Superior temporal gyrus (tissue), 1 donor: ENCODE measurements at regions not wholly inside any gene's neighbourhood (a gene's known extent, or its start where the extent isn't known, plus 50 kb on each side); places are given as distances from the start of the nearest gene placed in this dataset.
"Not testable (repeated sequence)": the region's sequence is repeated elsewhere in the genome, so short reads cannot be mapped to it uniquely, and the experiment has no call there.

ENCODE experiments used
- DNase-seq: peaks from one replicate; pipeline ENCODE4 v3.0.0-alpha.2; 2016; ENCODE audit errors: extremely low spot score

DNA sequence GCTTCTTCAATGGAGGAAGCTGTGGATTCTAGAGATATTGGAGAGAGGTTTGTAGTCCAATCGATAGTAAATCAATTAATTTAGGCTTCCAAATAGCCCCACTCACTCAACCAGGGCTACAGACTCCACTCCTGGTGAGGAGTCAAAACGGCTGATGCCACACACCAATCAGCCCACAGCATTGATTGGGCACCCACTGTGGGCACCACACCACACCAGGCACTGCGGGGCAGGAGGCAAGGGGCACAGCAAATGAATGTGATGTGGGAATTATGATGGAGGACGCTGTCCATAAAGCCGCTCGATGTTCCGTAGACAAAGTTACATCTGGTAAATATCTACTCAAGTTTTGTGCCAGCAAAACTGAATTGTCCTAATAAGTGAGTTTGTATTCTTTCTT, 547.3 kb upstream of the CADM1 start:
- DNase-seq: no peak

DNA sequence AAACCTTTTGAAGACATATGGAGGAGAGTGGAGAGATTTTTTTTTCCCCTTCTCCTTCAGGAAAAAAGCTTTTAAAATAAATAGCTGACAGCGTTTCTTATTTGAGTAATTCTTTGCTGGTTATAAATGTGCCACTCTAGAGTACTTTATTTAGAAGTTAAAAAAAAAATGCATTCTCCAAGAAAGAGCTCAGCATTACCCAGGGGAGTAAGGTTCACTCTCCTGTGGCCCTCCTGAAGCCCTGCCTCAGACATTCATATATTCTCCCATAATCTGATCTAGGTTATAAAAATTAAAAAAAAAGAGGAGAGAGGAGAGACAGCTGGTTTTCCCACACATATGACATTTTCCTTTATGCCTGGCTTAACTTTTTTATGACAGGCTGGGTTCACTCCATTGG, 545.2 kb upstream of the CADM1 start:
- no peak for DNase-seq

DNA sequence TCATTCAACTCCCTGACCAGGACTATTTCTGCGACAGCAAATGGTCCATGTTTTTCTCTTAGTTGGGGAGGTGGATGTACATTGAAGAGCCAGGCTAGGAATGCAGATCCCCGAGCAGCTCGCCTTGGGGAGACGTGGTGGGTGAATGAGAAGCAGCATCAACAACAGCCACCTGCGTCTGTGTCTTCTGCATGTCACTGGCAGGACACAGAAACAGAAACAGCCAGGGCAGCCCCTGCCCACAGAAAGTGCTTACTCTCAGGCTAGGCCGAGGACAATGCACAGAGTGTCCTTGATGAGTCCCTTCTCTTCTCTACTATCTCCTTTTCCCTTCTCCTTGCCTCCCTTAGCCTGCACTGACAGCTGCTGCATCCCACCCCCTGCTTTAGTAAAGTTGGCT, 541.9 kb upstream of the CADM1 start:
- no peak for DNase-seq

DNA sequence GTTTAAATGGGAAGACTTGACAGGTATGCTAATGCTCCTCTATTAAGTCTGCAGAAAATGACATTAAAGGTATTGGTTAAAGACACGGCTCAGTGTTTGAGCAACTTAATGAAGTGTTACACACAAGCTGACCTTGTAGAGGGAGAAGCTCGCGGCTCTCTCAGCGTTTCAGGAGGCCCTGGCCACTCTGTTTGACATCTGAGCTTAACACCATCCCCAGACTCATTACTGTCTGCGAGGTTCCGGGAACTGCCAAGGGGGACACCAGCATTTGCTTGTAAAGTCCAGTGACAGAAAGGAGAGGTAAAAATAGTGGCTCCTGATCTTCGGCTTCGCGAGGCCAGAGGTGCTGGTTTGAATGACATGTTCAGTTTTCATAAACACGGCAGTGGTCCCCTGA, 540.7 kb upstream of the CADM1 start:
- no peak for DNase-seq

DNA sequence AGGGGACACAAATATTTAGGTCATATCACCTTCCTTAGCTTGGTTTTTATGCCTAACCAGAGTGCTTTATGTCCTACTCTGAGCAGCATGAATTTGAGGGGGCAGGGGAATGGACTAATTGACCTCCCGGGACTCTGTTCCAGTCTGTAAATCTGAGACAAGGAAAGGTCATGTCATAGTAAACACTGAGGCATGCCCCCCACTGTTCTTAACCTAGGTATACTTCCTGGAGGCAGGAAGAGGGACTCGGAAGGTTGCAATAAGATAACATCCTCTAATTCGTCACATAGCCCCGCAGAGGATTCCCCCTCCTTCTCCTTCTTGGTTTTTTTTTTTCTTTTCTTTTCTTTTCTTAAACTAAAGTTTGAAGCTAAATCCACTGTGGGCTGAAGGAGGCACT, 540.3 kb upstream of the CADM1 start:
- no peak for DNase-seq

DNA sequence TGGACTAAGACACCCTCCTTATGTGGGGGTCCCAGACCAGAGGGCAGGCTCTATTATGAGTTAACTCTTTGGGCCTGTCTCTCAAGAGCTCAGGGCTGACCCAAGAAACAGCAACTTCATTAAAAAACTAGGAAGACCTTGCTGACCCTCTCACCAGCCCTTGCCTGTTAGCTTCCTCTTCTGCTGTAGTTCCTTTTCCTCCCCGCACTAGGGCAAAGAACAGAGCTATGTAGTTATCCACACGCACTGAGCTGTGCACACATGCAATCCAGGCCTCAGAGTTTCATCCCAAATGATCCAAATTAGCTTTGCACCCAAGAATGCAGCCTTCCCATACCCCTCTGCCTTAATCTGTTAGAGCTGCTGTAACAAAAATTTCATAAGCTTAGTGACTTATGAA, 539.6 kb upstream of the CADM1 start:
- no peak for DNase-seq

DNA sequence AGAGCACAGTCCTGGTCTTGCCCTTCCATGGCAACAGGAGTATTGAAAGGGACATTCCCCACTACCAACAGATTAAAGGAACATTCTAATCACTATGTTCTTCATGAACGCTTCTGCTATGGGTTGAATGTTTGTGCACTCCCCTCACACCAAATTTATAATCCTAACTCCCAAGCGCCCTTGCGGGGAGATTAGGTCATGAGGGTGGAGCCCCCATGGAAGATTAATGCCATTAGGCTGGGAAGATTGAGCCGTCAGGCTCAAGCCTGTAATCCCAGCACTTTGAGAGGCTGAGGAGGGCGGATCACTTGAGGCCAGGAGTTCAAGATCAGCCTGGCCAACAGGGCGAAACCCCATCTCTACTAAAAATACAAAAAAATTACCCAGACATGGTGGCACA, 538.8 kb upstream of the CADM1 start:
- DNase-seq: not testable (repeated sequence)

DNA sequence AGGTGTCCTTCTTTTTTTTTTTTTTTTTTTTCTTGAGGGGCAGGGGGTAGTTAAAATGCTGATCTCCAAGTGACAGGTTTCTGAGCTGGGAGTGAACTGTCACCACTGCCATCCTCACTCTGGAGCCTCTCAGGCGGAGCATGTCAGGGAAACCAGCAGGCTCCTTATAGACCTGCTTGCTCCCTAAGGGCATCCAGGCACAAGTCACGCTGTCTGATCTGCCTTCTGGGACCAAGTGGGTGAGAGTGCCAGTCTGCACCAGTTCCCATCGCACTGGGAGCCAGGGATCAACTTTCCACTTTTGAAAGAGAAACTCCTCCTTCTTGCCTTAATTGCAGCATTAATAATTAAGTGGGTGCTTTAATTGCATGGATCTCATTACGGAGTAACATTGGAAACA, 537.9 kb upstream of the CADM1 start:
- DNase-seq: no peak

DNA sequence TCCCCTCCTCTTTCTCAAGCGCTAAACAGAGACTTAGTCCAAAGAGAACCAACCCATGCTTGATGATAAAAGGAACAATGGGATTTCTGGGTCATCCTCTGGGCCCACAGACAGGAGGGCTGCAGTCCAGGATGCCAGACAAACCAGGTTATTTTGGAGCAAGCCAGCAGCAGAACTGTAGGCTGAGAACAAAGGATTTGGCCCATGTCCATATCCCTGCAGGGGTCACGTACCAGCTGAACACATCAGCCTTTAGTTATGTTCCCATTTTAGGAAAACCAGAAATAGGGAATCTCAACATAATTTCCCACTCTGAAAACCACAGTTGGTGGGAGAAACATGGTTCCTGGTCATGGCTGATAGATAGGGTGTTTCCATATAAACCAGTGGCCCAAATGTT, 533.6 kb upstream of the CADM1 start:
- DNase-seq: no peak

DNA sequence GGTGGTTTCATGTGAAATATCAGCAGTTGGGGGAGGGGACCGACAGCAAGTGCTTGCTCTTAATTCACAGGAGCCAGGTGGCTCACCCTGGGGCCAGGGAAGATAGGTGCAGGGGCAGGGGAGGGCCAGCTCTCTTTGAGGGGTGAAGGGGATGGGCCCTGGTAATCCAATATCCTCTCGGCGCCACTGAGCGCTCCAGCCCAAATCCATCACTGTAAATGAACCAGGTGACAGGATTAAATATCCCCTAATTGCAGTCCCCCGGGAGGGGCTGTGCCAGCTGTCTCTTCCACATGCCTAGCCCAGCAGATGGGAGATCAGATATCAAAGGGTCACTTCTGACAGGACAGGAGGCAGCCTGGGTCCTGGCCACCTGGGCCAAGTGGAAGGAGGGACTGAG, 531.8 kb upstream of the CADM1 start:
- no peak for DNase-seq

DNA sequence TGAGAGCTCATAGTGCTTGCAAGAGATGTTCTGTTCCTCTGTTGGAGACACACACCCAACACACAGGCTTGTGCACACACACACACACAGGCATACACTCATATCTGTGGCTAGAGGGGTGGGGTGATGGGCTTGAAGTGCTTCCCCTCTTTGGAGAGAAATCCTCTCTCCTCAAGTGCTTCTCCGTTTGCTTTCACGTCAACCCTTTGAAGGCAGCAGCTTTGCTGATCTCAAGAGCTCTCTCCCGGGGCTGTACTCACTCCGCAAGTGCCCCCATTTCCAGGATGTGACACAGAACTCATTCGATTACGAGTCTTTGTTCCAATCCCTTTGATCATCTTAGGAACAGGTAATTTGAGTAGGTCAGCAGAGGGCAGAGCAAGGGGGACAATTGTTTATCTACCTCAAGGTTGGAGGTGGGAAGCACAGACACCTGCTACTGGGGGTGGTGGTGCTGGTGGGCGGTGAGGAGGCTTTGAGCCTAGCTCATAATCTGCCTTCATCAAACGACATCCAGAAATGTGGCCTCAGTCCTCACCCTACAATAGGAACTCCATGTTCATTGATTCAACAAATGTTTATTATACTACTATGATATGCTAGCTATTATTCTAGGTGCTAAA, 529.8 kb upstream of the CADM1 start:
- no peak for DNase-seq

DNA sequence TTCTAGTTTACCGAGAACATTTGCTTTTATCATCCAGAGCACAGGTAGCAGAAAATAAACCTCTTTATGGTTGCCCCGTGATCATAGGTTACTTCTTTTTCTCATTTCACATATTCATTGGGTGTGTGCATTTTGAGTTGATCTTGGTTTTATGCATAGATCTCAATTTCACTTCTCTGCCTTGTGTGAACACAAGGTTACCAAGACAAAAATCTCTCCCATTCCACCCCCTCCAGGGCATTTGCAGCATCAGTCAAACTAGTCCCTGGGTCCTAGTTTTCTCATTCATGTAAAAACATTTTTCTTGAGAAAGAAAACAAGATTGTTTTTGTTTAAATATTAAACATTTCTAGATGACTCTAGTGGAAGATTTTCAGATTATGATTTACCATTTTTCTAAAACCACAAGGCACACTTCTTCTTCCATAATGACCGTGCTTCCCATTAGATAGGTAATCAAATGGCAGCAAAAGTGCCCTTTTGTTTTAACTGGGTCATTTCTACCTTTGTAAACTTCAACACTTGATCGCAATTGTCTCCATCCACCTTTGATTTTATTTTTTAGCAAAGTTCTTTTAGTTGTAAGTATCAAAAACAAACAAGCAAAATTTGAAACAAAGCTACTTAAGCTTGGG, 526.6 kb upstream of the CADM1 start:
- DNase-seq: no peak

DNA sequence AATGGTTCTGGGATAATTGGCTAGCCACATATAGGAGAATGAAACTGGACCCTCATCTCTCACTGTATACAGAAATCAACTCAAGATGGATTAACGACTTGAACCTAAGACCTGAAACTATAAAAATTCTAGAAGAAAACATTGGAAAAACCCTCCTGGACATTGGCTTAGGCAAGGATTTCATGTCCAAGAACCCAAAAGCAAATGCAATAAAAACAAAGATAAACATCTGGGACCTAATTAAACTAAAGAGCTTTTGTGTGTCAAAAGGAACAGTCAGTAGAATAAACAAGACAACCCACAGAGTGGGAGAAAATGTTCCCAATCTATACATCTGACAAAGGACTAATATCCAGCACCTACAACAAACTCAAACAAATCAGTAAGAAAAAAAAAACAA, 524.3 kb upstream of the CADM1 start:
- DNase-seq: not testable (repeated sequence)

DNA sequence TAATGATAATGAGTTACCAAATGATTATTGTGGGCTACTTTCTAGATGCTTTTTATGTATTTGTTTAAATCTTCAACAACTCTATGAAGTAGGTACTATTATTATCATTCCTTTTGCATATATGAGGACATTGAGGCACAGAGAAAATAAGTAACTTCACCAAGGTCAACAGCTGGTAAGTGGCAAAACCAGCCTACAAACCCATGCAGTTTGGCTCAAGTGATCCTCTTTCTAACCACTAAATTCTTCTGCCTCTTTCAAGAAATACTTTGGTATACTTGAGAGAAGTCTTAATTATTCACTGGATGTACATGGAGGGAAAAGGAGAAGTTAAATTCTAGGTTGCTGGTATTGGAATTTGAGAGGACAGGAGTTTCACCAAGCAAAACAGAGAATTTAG, 495.2 kb upstream of the CADM1 start:
- no peak for DNase-seq

DNA sequence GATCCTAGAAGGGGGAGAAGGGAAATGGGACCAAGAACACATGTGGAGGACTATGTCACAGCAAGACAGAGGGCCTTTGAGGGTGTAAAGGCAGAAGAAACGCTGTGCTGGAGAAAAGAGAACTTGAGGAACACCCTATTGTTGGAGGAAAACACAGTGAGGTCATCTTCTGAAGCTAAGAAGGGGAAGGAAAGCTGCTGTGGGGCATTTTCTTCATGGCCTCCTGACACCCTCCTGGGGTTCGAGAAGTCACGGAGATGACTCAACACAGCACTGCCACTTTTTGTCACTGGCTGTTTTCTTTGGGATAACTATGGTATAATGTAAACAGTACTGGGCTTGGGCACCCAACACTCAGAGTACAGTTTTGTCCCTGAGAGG, 492.6 kb upstream of the CADM1 start:
- DNase-seq: no peak

DNA sequence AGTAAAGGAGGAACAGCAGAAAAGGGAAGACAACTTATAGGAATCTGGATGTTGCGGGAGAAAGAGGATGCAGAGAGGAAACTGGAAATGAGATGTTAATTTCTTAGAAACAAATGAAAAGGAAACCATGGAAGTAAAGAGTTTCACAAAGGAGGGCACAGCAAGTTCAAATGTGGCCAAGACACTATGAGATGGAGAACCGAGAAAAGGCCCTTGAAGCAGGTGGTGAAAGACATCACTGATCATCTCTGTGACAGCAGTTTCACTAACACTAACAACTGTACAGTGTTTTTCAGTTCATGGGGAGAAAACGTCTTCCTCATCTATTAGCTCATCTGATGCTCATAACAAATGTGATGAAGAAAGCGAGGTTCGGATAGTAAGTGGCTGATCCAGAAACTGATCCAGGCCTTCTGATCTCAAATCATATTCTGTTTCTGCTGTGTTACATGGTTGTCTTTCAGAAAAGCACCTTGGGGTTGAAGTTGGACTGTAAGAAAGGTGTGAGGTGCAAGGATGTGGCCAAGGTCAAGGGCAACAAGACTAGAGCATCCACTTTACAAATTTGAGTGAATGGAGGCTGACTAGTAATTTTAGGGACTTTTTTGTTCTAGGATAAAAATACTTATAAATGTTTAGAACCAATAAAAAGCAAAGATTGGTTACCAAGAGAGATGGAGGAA, 492.1 kb upstream of the CADM1 start:
- DNase-seq: no peak

DNA sequence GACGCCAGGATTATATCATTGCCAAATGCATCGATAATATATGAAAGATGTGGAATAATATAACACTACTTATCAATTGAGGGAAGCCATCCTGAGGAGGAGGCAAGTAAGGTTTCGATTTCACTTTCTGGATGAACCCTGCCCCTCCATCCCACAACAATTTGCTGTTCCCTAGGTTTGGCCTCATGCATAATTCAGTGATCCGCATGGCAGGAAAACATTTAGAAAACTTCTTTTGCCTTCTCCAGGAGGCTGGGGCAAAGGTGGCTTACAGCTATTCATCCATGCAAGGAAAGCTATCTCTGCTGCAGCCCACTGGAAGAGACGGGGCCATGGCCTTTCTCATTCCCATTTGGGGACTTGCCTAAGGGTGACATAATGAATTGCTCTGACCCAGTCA, 489.4 kb upstream of the CADM1 start:
- no peak for DNase-seq

DNA sequence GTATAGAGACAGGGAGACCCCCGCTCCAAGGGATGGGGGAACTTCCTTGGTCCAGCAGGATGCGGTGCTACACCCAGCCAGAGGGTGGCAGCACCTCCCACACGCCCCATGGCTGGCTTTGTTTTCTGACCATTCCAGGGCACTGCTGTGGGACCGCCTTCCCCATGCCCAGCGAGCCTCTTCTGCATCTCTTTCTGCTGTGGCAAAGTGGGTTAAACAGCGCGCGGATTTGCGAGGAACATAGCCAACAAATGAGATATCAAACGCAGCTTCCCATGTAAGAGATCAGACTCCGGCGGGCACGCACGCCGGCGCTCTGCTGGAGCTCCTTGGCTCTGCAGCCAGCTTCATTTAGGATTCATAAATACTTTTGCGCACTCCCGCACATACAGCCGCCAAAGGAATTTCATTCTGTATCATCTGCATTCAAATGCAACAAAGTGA, 485.8 kb upstream of the CADM1 start:
- no peak for DNase-seq

DNA sequence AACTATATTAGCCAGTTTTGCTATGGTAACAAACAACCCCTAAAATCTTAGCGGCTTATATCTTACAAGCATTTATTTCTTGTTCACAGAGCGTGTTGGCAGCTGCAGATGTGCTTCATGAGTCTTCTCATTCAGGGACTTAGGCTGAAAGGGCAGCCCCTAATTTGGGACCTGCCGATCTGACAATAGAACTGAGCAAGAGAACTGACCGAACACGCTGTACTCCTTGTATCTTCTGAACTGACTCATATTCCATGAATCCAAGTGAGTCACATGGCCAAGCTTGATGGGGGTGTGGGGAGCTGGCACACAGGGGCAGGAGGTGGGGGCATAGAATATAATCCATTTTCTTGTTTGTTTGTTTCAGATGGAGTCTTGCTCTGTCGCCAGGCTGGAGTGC, 481.7 kb upstream of the CADM1 start:
- DNase-seq: no peak

DNA sequence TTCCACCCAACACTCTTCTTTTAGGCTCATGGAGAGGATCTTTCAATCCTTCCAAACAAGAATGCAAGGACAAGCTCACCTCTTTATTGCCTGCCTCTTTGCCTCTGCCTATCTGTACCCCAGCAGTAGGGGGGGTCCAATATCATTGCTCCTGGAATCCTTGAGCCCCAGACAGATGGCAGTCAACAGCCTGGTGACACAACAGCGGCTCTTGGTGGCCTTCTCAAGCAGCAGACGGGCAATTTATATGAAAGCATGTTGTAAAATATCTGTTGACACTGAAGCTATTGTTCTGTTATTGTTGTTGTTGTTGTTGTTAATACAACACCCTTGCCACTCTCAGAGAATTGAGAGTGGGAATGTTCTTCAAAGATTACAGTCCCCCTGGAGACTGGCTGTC, 480.0 kb upstream of the CADM1 start:
- DNase-seq: no peak

DNA sequence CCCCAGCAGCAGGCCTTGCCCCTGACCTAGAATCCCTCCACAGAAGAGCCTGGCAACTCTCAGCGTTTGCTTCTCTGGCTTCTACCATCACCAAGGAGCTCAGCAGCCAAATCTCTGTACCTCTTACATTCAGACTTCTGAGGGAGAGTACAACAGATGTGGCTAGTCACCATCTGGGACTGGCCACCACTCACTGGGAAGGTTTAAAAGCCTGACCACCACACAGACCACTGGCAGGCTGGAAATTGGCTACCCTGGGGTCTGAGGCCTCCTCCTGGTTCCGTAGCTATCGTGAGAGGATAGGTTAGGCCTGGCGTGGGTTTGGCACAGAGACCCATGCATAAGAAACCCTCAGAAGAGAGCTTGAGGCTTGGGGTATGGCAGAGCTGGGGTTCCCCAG, 478.5 kb upstream of the CADM1 start:
- DNase-seq: no peak

DNA sequence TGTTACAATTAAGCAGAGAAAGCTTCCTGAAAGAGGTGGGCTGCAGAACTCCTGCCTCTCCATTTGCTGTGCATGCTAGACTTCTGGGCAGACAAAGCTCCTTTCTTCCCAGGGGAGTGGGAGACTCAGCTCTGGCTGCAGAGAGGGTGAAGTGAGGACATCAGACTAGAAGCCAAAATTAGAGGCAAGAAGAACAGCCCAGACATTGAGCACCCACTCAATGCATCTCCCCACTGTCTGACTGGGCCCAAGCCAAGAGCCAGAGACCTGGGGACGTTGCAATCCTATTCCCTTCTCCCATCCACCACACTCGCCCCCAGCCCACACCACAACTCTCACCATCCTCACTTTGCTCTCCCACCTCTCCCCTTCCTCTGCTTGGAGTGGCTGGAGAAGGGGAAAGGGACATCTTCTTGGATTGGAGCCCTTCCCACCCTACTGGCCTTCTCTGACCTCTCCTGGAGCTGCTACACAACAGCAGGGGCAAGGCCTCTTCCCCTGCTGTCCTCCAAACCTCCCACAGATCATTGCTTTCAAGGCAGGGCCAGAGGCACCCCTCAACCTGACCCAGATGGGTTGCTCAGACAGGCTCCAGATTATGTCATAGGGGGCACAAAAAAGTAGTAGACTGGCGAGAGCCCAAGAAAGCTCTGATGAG, 477.7 kb upstream of the CADM1 start:
- no peak for DNase-seq

DNA sequence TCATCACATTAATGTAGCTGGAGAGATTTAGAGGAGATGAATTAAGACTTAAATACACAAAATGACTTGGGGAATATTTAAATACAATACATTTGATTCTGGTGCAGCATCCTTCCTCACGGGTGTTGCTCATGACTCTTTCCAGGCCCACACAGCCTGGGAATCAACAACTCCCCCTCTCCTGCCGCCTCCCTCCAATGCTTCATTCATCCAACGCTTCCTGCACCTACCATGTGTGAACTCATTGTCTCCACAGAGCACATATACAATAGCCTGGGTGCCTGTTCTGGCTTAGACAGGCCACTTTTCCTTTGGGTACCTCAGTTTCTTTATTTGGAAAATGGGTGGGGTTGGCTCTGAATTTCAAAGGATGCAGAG, 476.9 kb upstream of the CADM1 start:
- DNase-seq: no peak
